ENCODE measurements at regions not wholly inside any gene's neighbourhood (a gene's known extent, or its start where the extent isn't known, plus 50 kb on each side); places are given as distances from the start of the nearest gene placed in this dataset.

- TF ChIP-seq CTCF (IDR thresholded peaks at IDR 0.05 in 4 of 5, conservative IDR thresholded peaks at IDR 0.05 in 1 of 5) = no peak
- TF ChIP-seq POLR2A (IDR thresholded peaks at IDR 0.05) = no peak
These were observed 117.9 kb downstream of the RGS2 start for GRCh38 chr1:192926736-192927135.
